GM12874 (cell line): ENCODE measurements at regions not wholly inside any gene's neighbourhood (a gene's known extent, or its start where the extent isn't known, plus 50 kb on each side); places are given as distances from the start of the nearest gene placed in this dataset.

Experiments used
- CTCF ChIP-seq: IDR thresholded peaks from 2 replicates; pipeline ENCODE4 v1.5.1; 2011; ENCODE audit warnings: low read depth, mild to moderate bottlenecking, control low read depth, low read length, moderate library complexity; ENCODE audit not compliant: insufficient read depth

- no peak for TF ChIP-seq CTCF
Measured at GRCh38 chr1:232425421-232425820, 204.5 kb downstream of the SIPA1L2 start.

DNA sequence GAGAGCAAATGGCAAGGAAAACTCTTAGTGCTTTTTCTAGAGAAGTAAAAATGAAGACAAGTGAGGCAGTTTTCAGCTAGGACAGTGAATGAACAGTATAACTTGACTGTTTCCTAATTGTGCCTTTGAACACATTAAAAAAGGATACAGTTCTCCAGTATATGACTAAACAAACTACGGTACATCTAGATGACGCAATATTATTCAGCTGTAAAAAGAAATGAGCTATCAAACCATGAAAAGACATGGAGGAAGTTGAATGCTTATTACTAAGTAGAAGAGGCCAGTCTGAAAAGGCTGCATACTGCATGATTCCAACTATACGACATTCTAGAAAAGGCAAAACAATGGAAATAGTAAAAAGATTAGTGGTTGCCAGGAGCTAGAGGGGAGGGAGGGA is 206.3 kb downstream of the SIPA1L2 start:
- TF ChIP-seq CTCF, result no peak

DNA sequence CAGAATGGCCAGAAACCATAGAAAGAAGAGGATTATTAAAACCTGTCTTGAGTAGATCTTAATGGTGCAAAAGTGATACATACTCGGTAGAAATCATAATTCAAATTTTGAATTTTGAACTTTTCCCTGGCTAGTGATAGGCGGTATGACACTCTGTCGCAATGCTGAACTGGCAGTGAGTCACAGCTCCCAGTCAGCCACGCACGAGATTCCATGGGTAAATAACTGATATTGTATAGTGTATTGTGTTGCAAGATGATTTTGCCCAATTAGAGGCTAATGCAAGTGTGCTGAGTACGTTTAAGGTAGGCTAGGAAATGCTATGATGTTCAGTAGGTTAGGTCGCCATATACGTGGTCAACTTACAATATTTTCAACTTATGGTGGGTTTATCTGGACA is 207.0 kb downstream of the SIPA1L2 start:
- no peak for TF ChIP-seq CTCF

DNA sequence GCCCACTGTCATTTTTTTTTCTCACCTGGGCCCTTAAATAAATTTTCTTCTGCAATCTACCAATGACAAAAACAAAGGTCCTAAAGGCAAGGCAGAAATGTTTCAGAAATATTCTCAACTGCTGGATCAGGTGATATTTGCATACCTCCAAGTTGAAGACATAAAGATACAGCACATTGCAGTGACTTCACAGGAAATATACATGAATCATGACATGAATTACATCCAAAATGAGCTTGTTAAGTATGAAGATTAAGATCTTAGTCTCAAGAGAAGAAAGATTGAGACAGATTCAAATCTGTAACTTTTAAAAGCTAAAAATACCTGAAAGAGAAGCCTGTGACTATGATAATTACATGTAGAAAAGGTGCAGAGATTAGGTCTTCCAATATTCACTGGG is 207.8 kb downstream of the SIPA1L2 start:
- TF ChIP-seq CTCF, result no peak

- no peak for TF ChIP-seq CTCF
Measured at GRCh38 chr1:232421143-232421796, 208.7 kb downstream of the SIPA1L2 start.

- no peak for TF ChIP-seq CTCF
Measured at GRCh38 chr1:232417636-232418248, 212.2 kb downstream of the SIPA1L2 start.

GRCh38 chr1:232416026-232416568 is 213.8 kb downstream of the SIPA1L2 start:
- no peak for TF ChIP-seq CTCF
